ENCODE measurements at regions not wholly inside any gene's neighbourhood (a gene's known extent, or its start where the extent isn't known, plus 50 kb on each side); places are given as distances from the start of the nearest gene placed in this dataset.

DNA sequence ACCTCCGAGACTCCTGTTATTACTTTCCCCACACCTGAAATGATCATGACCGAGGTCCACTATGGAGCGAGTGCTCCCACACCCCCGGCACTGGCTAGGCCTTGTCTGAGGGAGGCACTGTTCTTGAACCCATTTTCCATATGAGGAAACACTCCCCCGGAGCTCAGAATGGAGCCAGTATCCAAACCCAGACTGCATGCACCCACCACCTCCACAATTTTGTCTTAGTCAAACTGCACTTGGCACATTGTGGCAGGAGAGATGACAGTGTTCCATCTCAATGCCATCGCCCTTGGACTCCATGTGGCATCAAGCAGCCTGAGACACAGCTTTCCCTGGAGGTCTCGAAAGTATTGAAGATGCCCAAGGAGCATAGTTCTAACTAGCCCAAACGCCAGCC is 154.1 kb downstream of the NUP210 start:
- no peak for DNase-seq

DNA sequence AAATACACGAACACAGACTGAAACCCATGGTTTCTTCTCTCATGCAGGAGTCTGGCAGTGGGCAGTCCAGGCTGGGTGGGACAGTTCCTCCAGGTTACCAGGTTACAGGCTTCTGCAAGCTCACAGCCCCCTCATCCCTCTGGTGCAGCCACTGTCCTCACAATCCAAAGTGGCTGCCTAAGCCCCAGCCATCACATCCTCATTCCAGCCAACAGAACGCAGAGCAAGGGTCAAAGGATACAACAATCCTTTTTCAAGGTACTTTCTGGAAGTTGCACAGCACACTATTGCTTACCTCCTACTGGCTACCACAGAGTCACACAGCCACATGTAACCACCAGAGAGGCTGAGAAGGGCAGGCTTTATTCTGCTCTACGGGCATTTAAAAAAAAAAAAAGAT is 154.6 kb downstream of the NUP210 start:
- DNase-seq, result no peak

DNA sequence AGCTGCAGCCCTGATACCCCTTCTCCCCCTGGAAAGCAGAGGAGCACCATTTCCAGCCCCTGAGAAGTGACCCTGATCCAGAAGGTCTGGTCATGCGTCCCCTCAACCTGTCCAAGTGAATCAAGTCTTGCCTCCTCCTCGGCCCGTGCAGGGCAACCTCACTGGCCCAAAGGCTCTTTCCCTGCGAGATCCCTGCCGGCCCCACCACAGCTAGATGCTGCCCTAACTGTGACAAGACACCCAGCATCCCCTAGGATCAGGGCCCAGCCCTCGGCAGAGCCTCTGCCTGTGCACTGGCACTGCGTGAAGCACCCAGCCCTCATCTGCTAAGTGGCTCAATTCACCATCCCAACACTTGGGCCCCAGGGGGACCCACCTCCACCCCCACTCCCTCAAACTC is 155.1 kb downstream of the NUP210 start:
- no peak for DNase-seq

DNA sequence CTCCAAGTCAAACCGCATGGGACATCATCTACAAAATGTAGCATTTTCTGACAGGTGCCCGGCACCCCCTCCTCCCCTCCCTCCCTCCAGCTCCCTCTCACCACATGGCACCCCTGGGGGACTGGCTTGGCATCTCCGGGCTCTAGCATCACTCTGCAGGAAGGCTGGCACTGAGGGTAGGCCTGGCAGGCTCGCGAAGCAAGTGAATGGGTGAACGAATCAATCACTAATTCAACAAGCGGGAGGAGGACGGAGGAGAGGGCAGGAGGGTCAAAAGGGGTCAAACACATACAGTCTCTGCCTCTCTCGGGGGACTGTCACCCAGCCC is 155.7 kb downstream of the NUP210 start:
- no peak for DNase-seq

DNA sequence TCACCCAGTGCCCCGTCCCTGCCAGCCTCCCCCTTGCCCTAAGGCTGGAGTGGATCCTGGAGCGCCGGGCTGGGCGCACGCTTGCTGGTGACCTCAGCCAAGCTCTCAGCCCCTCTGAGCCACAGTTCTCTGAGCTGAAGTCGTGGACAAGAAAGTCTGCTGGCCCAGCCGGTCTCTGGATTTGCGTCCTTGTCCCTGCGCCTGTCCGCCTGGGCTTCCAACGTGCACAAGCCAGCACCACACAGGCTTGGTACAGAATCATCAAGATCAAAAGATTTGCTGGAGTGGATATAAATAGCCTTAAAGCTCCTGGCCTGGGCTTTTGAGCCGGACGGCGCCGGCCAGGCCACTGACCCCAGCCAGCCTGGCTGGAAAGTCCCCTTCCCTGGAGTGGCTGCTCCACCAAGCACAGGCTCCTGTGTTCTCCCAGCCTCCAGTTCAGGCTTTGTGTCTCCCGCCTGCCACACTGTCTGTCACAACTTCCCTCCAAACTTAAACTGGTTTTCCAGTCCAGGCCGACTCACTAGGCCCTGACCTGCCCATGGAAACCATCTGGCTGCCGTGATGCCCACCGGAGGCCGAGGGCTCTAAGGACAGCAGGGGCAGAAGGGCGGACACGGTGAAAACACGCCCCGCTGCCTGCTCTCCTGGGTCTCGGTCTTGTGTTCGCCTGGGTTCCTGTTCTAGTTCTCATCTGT is 156.2 kb downstream of the NUP210 start:
- DNase-seq, result peak in 6 of 51 donors; percentile 28 to 55 (median 42)

DNA sequence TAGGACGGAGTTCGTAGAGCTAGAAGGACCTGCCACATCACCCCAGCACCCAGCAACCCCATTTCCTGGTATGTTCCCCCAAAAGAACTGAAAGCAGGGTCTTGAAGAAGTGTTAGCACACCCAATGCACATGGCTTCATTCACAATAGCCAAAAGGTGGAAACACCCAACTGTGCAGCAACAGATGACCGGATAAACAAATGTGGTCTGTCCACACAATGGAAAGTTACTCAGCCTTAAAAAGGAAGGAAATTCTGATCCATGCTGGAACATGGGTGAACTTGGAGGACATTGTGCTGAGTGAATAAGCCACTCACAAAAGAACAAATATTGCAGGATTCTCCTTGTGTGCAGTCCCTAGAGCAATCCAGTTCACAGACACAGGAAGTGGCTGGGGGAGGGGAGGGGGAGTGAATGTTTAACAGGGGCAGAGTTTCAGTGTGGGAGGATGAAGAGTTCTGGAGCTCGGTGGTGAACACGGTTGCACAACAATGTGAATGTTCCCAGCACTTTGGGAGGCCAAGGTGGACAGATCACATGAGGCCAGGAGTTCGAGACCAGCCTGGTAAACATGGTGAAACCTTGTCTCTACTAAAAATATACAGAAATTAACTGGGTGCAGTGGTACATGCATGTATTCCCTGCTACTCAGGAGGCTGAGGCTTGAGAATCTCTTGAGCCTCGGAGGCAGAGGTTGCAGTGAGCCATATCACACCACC is 157.5 kb downstream of the NUP210 start:
- DNase-seq, result no peak

DNA sequence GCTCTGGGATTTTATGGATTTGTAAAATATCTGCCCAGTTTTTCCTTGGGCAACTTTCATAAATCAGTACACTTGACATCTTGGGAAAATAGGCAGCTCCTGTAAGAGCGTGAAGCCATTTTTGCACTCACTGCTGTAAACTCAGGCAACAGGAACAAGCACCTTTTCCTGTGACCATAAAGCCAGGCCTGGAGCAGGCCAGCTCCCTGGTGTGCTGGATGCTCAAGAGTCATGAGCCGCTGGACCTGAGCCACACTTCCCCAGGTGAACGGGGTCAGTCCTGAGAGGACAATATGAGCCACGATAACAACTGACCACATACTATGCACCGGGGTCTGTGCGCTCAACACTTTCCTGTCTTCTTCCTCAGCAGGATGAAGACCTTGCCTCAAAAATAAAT is 158.2 kb downstream of the NUP210 start:
- DNase-seq, result no peak

DNA sequence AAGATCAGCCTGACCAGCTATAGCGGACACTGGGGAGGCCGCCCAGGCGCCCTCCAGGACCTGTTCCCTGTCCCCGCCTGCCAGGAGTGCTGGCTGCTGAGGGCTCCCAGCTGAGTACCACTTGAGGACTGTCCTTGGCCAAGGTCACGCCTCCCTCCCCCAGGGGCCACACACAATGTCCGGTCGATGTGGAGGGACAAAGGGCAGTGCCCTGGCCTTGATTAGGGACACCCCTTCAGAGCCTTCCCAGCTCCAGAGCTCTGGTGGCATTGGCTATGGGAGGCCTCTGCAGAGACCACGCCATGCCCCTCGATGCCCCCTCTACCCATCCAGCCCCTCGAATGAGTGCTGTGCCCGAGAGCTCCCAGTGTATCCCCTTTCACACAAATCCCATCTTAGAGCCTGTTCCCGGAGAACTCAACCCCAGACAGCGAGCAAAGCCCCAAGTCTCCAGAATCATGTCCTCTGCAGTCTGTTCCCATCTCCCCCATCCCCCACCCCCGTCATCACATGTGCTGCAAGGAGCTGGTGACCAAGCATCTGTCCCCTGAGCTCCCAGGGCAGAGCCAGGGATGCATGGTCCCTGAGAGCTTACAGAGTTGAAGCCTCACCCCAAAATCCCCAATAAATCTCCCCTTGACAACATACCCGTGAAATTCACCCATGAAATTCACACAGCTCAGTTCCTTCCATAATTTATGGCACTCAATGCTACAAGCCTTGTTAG is 158.9 kb downstream of the NUP210 start:
- no peak for DNase-seq

DNA sequence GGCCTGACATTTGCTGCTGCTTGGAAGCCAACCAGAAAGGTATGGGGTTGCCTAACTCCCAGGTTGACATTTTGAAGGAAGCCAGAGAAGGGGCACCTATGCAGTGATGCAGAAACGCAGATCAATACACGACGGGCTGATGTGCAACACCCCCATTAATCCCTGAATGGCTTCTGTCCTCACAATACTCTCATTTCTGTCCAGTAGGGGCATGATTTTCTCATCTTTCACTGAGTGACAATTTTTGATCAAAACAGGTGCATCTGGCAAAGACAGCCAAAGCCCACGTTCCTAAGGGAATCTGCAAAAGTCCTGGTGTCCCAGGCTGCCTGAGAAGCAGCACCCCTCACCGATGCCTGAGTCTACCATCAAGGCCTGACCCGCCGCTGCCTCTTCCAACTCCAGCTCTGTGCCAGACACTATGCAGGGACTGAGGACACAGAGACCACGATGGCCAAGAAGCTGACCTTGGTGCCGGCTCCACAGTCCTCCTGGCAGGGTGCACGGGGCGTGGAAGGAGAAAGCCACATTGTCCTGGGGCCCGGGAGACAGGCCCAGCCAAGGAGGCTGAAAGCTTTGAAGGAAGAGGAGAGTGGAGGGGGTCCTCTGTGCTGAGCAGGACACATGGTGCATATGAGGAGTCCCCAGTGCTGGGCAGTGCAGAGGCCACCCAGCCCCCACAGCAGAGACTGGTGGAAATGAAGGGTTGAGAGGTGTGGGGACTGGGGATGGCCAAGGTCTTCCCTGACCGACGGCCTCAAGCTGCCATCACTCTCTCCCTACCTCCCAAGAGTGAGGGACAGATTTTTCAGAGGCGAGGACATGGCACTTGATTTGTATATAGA is 159.6 kb downstream of the NUP210 start:
- DNase-seq, result no peak

DNA sequence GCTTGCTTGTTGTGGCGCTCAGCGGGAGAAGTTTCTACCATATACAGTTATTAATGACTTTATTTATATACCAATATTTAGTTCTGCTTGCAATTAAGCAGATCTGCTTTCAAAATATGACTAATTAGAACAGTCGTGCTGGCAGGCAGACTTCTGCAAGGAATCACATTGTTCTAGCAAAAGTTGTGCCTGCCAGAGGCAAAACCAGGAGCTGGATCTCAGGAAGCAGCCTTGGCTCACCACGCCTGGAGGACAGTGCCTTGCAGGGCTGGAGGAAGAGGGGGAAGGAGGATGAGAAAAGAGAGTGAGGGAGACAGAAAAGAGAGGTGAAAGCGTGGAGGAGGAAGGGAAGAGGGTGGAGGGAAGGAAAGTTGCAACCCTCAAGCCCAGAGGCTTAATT is 160.3 kb downstream of the NUP210 start:
- DNase-seq, result no peak

DNA sequence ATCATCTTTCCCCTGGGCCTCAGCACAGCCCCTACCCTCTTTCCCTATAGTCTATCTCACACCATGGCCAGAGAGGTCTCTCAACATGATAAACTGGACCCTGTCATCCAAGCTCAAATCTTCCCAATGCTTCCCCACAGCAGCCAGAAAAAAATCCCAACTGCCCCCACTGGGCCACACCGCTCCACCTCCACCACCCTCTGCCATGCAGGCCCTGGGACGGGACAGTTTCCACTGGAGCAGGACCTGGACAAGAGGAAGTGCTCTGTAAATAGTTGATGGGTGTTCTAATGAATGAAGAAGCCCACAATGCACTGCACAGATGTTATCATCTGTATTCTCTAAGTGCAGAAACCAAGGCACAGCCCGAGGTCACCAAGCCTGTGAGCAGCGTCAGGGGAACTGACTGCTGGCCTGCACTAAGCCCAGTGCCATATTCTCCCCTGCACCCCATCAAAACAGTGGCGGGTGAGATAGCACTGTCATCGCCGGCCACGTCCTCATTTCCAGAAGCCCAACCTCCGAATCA is 161.1 kb downstream of the NUP210 start:
- no peak for DNase-seq

DNA sequence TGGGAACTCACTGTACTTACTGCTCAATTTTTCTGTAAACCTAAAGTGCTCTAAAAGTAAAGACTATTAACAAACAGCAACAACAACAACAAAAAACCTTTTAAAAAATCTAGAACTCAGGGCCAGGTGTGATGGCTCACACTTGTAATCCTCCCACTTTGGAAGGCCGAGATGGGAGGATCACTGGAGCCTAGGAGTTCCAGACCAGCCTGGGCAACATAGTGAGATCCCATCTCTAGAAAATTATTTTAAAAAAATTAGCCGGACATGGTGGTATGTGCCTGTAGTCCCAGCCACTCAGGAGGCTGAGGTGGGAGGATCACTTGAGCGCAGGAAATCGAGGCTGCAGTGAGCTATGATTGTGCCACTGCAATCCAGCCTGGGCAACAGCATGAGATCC is 161.8 kb downstream of the NUP210 start:
- DNase-seq, result no peak

DNA sequence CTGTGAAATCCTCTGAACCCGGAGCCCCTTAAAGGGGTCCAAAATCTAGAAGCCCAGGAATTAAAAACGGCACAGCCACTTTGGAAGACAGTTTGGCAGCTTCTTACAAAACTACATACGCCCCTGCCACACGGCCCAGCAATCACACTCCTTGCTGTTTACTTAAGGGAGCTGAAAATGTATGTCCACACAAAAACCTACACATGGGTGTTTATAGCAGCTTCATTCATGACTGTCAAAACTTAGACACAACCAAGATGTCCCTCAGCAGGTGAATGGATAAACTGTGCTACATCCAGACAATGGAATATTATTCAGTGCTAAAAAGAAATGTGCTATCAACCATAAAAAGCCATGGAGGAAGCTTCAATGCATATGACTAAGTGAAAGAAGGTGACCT is 162.5 kb downstream of the NUP210 start:
- no peak for DNase-seq

DNA sequence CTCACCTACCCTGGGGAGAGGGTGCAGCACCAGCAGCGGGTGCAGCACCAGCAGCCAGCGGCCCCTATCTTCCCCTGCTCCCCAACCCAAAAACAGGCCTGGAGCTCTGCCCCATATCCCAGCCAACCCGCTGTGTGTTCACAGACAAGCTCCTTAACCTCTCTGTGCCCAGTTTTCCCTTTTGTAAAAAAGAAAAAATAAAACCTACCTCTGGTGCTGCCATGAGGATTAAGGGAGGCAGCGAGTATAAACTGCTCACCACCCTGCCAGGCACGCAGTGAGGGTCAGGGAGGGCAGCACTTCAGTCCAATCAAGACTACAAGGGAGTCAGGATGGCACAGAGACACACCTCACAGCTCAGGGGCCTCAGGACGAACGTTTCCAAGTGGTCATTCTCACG is 163.3 kb downstream of the NUP210 start:
- DNase-seq, result no peak

DNA sequence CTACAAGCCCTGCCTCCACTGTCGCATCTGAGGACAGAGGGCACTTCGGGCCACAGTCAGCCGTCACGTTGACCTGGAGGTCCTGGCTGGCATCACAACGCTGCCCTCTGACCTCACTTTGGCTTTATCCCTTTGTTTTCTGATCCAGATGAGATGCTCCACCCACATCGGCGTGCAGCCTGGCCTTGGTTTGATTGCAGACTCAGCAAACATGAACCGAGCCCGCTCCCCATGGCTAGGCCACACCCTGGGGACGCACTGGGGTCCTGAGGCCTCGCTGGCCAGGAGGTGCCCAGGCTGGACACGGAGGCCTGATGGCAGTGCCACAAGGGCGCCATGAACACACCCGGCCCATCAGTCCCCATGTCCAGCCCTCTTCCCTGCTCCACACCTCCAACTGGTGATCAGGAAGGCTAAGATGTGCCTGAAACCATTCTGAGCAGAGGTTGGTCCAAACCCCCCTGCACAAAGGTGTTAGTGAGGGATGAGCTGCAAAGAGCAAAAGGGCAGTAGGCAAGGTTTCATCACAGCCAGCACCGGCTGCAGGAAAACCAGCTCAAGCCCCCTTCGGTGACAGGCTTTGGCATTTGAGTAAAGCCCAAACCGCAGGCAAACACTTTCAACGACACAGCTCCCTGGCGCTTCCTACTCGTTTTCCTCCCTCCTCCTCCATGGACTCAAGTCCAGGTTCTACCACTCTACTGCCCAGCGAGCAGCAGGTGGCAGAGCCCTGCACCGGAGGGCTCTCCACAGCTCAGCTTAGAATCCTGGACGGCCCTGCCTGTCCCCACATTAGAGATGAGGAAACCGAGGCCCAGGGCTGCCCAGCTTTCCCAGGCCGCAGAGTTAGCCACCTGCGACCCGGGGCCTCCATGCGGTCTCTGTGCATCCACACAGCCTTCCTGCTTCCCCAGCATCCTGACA is 165.8 kb downstream of the NUP210 start:
- DNase-seq, result no peak

DNA sequence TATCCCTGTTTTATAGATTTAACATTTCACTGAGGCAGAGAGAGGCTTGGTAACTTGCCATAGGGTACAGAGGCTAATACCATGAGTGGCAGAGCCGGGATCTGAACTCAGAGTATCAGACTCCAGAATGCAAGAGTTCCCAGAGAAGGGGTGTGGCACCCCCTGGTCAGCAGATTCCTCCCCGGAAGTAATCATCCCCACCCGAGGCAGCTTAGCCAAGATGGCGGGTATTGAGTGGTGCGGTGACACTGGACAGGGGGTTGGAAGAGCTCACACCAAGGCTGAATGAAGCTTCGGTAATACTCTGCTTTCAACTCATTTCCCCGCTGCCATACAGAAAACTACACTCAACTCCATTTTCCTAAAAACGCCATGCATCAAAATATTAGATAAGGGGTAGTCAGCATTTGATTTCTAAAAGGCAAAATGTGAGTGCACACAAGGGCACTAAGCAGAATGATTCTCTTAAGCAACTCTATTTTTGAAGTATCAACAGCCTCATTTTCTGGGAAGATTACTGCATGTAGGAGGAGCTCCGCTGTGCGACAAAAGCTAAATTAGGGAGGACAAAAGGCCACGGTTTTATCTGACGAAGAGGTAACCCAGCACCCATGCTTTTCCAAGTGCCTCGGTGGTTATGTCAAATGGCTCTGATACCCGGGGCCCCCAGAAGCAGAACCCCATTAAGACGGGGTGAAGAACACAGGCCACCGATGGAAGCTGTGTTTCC is 166.7 kb downstream of the NUP210 start:
- DNase-seq, result no peak

DNA sequence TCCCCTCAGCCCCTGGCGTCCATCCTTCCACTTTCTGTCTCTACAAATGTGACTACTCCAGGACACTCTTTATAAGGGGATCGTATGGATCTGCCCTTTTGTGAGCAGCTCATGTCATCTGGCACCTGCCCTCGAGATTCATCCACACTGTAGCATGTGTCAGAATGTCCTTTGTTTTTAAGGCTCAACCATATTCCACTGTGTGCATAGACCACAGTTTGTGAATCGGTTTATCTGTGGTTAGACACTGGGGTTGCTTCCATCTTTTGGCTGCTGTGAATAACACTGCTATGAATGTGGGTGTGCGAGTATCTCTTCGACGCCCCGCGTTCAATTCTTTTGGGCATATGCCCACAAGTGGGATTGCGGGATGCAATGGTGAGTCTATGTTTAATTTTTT is 167.9 kb downstream of the NUP210 start:
- no peak for DNase-seq

DNA sequence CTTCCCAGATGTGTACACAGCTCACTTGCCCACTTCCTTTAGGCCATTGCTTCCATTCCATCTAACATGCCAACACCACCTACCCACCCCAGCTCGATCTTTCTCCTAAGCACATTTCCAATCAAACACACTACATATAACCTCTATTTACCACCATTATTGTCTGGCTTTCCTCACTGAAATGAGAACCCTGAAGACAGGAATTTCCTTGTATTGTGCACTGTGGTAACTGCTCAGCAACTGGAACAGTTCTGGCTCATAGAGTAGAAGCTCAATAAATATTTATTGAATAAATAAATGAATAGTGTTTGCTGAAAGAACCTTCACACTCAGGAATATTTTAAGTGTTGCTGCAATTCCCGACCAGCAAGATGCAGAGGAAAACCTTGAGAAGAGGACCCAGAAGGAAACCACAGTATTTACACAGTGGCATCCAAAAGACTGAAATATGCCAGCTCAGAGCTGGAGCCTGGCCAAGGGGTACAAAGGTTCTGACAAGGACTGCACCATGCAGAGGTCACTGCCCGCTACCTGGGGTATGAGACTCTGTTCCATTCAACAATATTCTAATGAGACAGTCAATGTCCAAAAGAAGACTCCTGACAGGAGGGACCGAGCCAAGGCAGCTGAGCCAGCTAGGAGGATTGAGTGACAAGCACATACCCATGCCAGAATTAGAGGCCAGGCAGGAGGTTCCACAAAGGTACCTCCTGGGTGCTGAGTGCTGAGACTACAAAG is 168.8 kb downstream of the NUP210 start:
- no peak for DNase-seq

Data from hypothalamus (tissue), 51 donors.